NCI-H1436 treated with DMSO at 0.1 percent for 48 hours (cell line): ENCODE measurements at regions not wholly inside any gene's neighbourhood (a gene's known extent, or its start where the extent isn't known, plus 50 kb on each side); places are given as distances from the start of the nearest gene placed in this dataset.

Experiments
- DNase-seq: peaks from one replicate; lab custom pipeline; 2025; lab: John Stamatoyannopoulos, UW

DNA sequence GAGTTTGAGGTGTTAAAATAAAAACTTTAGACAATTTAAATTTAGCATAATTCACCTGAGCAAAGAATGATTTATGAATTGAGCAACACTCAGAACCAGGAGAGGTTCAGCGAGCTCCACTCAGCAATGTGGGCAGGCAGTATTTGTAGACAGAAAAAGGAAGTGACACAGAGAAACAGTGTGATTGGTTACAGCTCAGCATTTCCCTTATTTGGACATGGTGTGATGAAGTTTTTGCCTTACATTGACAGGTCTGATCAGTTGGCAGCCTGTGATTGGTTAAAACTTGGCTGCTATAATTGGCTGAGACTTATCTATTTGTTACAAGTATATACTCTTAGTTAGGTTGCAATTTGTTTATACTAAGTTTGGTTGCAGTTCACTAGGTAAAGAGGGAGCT is 621.2 kb upstream of the PRMT6 start:
- DNase-seq = no peak

- DNase-seq = no peak
Measured at GRCh38 chr1:106439475-106439874, 617.0 kb upstream of the PRMT6 start.

DNA sequence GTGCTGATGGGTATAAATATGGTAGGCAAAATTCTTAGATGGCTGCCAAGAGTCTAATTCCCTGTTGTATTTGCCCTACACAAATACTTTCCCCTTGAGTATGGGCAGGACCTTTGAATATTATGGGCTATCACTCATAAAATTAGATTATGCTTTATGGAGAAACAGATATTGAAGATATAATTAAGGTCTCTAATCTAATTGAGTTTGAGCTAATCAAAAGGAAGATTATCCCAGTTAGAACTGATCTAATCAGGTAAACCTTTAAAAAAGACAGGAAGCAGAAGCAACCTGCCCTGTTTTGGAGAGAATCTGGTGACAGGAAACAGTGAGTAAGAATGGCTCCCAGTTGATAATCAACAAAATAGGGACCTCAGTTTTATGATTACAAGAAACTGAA is 609.0 kb upstream of the PRMT6 start:
- no peak for DNase-seq

DNA sequence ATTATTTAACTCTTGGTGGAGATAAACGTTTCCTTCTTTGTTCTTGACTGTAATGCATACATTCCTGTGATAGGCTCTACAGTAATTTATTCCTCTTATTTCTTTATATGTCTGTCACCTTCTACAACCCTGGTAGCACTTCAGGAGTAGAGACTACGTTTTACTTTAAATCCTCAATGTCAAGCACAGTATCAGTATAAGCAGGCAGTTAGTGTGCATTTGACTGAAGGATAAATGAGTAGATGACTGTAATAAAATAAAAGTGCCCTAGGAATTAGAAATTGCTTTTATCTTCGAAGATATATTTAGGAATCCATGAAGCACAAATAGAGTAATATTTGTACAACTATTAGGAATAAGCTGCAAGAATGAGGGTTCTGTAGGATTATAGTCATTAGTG is 599.6 kb upstream of the PRMT6 start:
- no peak for DNase-seq

- DNase-seq = no peak
Measured at GRCh38 chr1:106457368-106457767, 599.1 kb upstream of the PRMT6 start.

DNA sequence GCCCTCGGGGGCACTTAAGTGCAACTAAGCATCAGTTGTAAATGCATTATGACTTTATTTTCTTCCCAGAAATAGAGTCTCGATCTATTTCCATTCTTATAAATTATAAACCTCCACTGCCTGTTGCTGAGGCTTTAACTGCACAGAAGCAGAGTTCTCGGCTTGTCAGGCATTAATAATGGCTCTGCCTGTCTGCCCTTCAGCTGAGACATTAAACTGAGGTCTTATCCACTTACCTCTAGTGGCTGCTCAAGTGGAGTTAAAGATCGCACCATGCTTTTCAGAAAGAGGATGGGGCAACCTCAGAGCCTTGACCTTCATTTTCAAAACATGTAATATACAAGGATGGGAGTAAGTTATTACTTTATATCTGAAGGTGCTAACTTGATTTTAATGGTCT is 597.6 kb upstream of the PRMT6 start:
- no peak for DNase-seq

- no peak for DNase-seq
Measured at GRCh38 chr1:106459418-106459817, 597.1 kb upstream of the PRMT6 start.

DNA sequence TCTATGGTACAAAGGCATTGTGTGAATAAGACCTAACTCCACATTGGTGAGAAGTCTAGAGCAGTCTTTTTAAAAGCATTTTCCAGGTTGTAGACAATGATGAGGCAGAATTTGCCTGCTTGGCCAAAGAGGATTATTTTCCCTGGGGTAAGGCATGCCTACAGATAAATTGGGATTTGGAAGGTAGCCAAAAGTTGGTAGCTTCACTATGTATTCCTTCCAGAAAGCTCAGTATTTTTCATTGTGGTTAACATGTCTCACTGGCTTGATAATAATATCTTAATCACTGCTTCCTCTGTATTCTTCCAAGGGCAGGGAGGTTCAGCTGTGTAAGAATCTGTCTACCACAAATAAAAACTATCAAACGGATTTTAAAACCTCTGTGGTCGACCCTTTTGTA is 590.8 kb upstream of the PRMT6 start:
- no peak for DNase-seq

DNA sequence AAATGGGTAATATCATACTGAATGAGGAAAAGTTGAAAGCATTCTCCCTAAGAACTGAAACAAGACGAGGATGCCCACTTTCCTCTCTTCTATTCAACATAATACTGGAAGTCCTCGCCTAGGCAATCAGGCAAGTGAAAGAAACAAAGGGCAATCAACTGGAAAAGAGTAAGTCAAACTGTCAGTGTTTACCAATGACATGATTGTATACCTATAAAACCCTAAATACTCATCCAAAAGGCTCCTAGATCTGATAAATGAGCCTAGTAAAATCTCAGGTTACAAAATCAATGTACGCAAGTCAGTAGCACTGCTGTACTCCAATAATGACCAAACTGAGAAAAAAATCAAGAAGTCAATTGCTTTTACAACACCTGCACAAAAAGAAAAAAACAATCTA is 575.8 kb upstream of the PRMT6 start:
- DNase-seq = no peak

DNA sequence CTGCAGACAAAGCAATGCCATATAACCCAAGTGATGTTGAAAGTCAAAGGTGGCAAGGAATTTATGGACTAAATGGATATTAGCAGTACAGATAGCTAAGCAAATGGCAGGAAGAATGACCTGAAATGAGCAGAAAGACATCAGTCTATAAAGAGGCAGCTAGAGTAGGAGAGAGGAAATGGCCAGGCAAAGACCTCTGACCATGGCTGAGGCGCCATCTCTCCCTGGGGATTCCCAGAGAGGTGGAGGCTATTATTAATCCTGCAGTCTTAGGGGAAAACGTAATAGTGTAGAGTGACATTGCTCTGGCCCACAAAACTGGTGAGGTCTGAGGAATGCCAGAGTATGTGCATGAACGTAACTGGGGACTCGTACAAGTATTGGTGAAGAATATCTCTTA is 563.6 kb upstream of the PRMT6 start:
- DNase-seq = no peak

GRCh38 chr1:106494646-106495045 is 561.8 kb upstream of the PRMT6 start:
- no peak for DNase-seq

- no peak for DNase-seq
Measured at GRCh38 chr1:106498238-106498637, 558.2 kb upstream of the PRMT6 start.

GRCh38 chr1:106502659-106503058 is 553.8 kb upstream of the PRMT6 start:
- DNase-seq = no peak

DNA sequence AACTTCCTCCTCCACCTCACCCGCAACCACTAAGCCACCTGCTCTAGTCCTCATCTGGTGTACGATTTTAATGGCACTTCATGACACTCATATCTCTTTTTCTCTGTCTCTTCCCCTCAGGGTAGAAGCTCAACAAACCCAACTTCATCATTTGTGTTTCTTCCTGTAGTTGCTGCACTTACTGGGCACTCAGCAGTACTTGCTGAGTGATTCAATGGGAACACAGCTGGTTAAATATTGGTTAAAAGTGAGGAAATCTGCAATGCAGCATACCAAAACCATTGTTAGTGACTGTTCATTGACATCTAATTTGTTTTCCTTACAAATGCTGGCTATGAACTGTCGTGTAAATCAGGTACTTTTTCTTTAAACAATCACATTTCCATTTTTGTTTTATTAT is 541.1 kb upstream of the PRMT6 start:
- peak; percentile 79 for DNase-seq

DNA sequence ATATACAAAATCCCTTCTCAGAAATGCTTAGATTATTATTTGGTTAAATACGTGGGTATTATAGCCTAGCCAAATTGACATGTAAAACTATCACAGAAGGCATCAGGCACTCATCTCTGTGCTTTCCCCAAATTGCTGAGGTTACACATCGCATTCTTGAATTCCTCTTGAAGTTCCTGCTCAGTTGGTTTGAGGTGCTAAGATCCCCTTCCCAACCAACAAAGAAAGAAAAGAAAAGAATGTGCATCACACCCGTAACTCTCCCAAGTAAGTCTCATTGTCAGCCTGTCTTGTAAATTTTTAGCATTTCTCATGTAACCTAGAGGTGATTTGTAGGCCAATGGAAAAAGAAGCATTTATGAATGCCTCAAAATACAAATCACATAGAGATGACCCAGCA is 539.2 kb upstream of the PRMT6 start:
- no peak for DNase-seq

DNA sequence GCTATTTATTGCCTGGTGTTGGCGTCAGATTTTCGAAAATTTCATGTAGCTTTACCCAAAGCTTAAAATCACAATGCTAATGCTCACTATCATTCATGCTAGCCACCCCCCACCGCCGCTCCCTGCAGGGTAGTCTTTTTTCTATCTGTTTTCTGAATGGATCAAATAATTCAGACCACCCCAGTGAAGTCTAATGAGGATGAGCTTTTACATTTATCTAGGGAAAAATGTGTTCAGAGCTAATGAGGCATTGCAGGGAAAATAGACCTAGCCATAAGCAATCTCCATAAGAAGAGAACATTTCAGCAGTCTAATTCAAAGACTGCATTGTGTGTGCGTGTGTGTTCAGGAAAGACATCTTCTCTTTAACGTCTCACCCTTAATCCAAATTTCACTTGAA is 533.0 kb upstream of the PRMT6 start:
- no peak for DNase-seq

- DNase-seq = no peak
Measured at GRCh38 chr1:106524631-106525030, 531.8 kb upstream of the PRMT6 start.

DNA sequence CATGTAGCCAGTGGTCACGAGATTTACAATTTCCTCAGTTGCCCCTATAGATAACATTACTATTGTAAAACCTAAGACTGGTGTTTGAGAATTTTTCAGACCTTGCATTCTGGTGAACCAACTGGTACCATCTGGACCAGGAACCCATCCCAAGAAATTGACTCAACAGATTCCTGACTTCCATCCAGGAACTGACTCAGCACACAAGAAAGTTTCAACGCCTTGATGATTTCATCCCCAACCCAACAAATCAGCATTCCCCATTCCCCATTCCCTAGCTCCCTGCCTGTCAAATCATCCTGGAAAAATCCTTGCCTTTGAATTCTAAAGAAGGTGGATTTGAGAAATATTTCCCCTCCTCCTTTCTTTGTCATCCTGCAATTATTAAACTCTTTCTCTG is 529.8 kb upstream of the PRMT6 start:
- DNase-seq = no peak

DNA sequence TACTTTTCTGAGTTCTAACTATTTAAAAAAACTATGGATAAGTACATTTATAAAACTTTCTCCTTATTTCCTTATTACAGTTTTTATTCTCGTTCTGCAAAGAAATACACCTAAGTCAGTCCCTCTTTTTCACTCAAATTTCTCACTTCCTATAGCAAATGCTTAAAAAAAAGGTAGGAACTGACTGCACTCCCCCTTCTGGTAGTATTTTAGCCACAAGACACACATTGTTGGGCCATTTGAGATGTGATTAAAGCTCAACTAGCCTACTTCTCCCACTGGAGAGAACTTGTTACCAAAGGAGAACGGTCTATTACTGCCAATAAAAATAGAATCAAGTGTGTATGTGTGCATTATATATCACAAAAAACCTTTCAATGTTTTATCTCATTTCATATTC is 521.9 kb upstream of the PRMT6 start:
- DNase-seq = no peak

- no peak for DNase-seq
Measured at GRCh38 chr1:106536741-106537140, 519.7 kb upstream of the PRMT6 start.

- no peak for DNase-seq
Measured at GRCh38 chr1:106548726-106549125, 507.7 kb upstream of the PRMT6 start.

DNA sequence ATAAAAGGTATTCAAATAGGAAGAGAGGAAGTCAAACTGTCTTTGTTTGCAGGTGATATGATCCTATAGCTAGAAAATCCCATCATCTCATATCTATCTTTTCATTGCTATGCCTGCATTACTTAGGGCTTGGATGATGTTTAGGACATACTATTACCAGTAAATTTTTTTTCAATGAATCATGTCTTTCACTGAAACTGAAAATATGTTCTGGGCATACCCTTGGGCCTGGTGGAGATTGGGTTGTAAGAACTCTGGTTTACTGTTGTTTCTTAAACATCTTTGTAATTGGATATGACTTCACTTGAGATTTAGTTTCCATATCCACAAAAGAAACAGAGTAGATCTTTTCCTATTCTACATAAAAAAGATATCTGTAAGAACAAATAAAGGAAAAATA is 502.2 kb upstream of the PRMT6 start:
- no peak for DNase-seq

DNA sequence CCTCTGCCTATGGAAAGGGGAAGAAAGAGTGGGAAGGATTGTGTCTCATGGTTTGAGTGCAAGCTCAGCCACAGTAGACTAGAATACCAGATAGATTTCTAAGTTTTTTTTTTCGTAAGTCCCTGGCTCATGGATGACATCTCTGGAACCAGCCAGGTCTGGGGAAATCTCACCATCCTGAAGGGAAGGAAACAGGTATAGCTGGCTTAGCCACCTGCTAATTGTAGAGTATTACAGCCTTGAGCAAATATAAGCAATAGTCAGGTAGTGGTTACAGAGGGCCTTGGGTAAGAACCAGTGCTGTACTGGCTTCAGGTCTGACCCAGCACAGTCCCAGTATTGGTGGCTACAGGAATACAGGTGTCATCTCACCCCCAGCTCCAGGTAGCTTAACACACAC is 500.9 kb upstream of the PRMT6 start:
- DNase-seq = no peak

GRCh38 chr1:106564192-106564591 is 492.3 kb upstream of the PRMT6 start:
- no peak for DNase-seq
